Islet precursor cell (in vitro differentiated cells): ENCODE measurements at regions not wholly inside any gene's neighbourhood (a gene's known extent, or its start where the extent isn't known, plus 50 kb on each side); places are given as distances from the start of the nearest gene placed in this dataset.

Experiments used
- DNase-seq: peaks from one replicate; pipeline ENCODE4 v3.0.0-alpha.2; 2018

DNA sequence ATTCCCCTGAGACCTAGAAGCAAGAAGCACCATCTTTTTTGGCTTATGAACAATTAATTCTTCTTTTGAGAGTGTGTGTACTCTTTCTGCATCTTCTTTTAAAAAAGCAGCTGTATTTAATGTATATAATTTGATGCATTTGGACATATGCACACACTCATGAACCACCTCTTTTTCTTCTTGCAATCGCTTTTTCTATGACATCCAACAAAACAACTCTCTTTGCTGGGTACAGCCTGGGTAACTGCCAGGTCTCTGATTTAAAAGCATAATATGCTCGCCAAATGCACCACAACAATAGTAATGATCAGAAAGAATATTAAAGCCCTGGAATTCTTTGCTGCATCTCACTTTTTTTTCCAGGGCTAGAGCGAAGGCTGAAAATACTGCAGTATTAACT is 97.3 kb downstream of the HAPSTR1 start:
- DNase-seq, result no peak

DNA sequence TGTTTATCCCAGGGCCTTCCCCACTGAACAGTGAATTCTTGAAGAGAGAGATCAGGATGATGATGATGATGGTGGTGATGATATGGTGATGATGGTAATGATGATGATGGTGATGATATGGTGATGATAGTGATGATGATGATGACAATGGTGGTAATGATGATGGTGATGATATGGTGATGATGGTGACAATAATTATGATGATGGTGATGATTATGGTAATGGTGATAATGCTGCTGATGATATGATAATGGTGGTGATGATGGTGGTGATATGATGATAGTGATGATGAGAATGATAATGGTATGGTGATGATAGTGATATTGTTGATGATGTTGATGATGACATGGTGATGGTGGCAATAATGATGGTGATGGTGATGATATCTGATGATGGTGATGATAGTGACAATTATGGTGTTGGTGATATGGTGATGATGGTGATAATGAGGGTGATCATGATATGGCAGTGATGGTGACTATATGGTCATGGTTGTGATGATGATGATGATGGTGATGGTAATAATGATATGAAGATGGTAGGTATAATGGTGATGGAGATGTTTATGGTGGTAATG is 99.9 kb downstream of the HAPSTR1 start:
- DNase-seq, result no peak

GRCh38 chr16:9192746-9193145 is 101.3 kb downstream of the HAPSTR1 start:
- DNase-seq, result peak; percentile 78

GRCh38 chr16:9195287-9195686 is 103.8 kb downstream of the HAPSTR1 start:
- no peak for DNase-seq

GRCh38 chr16:9197957-9198661 is 106.7 kb downstream of the HAPSTR1 start:
- DNase-seq, result peak; percentile 58

GRCh38 chr16:9199311-9199710 is 107.9 kb downstream of the HAPSTR1 start:
- no peak for DNase-seq

DNA sequence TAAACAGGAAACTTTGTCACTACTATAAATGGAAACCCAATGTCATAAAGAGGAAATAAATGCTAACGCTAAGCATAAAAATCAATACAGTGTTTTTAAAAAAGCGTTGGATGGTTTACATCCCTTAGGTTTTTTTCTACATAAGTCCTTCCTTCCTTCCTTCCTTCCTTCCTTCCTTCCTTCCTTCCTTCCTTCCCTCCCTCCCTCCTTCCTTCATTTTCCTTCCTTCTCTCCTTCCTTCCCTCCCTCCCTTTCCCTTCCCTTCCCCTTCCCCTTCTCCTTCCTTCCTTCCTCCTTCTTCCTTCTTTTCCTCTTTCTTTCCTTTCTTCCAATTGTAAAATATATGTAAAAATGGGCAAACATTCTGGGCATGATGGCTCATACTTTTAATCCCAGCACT is 108.3 kb downstream of the HAPSTR1 start:
- DNase-seq, result no peak

DNA sequence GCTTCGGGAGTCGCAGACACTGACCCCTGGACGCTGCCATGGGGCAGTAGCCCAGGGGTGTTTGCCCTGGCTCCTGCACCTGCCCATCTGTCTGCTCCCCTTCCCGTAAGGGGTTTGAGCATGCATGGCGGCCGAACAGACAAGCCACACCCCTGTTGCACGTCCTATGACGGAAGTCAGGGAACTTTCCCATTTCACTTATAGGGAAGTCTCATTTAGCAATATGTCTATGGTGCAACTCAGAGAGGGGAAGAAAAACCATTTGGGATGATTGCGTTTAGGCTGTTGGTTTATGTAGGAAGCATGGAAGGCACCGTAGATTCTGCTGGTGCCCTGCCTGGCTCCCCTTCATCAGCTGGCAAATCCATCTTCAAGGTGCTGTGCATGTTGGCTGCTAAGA is 112.5 kb downstream of the HAPSTR1 start:
- no peak for DNase-seq

GRCh38 chr16:9205661-9206060 is 114.2 kb downstream of the HAPSTR1 start:
- no peak for DNase-seq

DNA sequence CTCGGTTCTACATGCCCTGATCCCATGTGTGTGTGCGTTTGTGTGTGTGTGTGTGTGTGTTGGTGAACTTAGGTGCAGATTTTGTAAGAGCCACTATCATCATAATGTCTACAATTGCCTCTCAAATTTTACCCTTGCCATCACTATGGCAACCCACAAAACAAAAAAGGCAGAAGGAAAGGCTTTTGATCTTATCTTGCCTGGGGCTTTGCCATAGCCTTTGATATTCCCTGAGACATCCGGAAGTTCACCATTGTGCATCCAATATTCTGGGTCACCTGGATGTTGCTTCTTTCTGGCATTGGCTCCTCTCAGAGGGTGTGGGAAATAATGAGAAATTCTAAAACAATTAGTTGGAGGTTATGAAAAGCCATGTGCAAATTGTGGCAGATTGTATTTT is 114.7 kb downstream of the HAPSTR1 start:
- no peak for DNase-seq

DNA sequence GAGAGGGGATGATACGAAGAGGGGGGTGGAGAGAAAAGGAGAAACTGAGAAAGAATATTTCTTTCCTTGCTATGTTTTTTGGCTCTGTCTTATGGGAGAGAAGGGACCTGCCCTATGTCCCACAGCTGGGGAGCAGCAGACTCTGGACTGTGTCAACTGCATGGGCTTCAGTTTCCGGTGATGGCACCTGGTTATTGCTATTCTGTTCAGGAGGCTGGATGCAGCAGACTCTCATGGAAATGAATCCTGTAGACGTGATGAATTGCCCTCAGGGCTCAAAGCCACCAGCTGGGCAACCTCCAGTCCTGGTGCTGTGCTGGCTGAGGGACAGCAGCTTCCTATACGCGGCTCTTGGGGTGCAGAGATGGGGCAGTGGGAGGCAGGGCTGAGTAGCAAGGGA is 121.2 kb downstream of the HAPSTR1 start:
- no peak for DNase-seq

- DNase-seq, result no peak
Observed at GRCh38 chr16:9219813-9220212, 128.4 kb downstream of the HAPSTR1 start.

DNA sequence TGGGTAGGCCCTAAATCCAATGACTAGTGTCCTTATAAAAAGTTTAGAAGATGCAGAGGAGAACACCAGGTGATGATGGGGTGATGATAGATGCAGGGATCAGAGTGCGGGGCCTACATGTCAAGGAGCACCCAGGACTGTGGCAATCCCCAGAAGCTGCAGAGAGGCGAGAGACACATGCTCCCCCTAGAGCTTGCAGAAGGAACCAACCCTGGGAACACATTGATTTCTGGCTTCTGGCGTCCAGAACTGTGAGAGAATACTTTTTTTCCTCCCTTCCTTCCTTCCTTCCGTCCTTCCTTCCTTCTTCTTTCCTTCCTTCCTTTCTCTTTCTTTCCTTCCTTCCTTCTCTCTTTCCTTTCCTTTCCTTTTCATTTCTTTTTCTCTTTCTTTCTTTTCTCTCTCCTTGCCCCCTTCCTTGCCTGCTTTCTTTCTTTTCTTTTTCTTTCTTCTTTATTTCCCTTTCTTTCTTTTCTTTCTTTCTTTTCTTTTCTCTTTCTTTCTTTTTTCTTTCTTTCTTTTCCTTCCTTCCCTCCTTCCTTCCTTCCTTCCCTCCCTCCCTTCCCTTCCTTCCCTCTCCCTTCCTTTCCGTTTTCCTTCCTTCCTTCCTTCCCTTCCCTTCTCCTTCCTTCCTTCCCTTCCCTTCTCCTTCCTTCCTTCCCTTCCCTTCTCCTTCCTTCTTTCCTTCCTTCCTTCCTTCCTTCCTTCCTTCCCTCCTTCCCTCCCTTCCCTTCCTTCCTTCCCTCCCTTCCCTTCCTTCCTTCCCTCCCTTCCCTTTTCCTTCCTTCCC is 134.3 kb downstream of the HAPSTR1 start:
- peak; percentile 60 for DNase-seq

- no peak for DNase-seq
Observed at GRCh38 chr16:9226924-9227323, 135.5 kb downstream of the HAPSTR1 start.

GRCh38 chr16:9231039-9231438 is 139.6 kb downstream of the HAPSTR1 start:
- no peak for DNase-seq

- no peak for DNase-seq
Observed at GRCh38 chr16:9232102-9232770, 140.8 kb downstream of the HAPSTR1 start.

GRCh38 chr16:9235867-9236266 is 144.4 kb downstream of the HAPSTR1 start:
- DNase-seq, result no peak

DNA sequence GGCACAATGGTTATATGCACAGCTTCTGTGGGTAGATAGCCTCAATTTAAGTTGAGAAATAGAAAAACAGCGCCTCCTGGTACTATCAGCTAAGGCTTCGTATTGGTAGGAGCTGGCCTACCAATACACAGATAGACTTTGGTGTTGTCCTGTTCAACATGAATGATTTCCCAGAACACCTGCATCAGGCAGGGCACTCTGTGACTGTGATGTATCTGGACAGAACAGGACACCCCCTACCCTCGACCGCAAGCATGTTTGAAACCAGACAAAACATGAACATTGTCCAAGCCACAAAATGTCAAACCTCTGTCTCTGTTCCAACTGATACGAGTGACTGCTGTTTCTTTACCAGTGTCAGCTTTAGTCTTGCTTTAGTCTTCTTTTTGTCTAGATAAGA is 144.9 kb downstream of the HAPSTR1 start:
- no peak for DNase-seq

- DNase-seq, result no peak
Observed at GRCh38 chr16:9238346-9238745, 146.9 kb downstream of the HAPSTR1 start.

- DNase-seq, result no peak
Observed at GRCh38 chr16:9241177-9241576, 149.7 kb downstream of the HAPSTR1 start.

DNA sequence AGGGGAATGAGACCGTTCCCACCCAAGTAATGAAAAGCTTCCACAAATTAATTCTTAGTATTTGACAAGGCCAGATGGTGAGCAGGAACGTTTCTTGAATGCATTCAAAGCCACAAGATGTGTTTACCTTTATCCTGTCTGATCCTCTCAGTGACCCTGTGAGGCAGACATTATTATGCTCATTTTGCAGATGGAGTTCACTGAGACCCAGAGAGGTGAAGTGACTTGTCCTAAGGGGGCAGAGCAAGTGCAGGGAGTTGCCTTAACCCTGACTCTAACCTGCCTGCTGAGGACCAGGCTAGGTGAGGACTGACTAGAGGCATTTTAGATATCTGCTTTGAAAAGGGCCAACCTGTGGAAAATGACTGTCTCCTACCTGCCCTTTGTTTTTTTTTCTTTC is 156.7 kb downstream of the HAPSTR1 start:
- DNase-seq, result no peak

- DNase-seq, result no peak
Observed at GRCh38 chr16:9249534-9249933, 158.1 kb downstream of the HAPSTR1 start.

DNA sequence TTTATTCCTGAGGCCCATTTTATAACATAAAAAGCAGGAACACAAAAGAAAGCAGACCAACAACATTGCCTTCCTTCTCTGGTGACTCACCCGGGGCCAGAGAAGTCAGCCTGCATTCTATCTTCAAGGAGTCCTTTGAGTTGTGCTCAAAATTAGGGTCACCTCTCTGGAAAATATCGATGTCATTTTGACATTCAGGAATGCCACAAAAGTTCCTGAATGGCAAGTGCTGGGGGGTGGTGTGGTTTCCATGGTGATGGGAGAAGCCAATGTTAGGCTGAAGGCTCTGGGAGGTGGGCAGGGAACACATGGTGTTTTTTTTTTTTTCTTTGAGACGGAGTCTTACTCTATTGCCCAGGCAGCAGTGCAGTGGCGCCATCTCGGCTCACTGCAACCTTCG is 159.6 kb downstream of the HAPSTR1 start:
- DNase-seq, result peak; percentile 76

- no peak for DNase-seq
Observed at GRCh38 chr16:9254863-9255262, 163.4 kb downstream of the HAPSTR1 start.
